ENCODE measurements at regions not wholly inside any gene's neighbourhood (a gene's known extent, or its start where the extent isn't known, plus 50 kb on each side); places are given as distances from the start of the nearest gene placed in this dataset.
A peak's percentile ranks its signal among the peaks of the same experiment; 100 is the strongest.

DNA sequence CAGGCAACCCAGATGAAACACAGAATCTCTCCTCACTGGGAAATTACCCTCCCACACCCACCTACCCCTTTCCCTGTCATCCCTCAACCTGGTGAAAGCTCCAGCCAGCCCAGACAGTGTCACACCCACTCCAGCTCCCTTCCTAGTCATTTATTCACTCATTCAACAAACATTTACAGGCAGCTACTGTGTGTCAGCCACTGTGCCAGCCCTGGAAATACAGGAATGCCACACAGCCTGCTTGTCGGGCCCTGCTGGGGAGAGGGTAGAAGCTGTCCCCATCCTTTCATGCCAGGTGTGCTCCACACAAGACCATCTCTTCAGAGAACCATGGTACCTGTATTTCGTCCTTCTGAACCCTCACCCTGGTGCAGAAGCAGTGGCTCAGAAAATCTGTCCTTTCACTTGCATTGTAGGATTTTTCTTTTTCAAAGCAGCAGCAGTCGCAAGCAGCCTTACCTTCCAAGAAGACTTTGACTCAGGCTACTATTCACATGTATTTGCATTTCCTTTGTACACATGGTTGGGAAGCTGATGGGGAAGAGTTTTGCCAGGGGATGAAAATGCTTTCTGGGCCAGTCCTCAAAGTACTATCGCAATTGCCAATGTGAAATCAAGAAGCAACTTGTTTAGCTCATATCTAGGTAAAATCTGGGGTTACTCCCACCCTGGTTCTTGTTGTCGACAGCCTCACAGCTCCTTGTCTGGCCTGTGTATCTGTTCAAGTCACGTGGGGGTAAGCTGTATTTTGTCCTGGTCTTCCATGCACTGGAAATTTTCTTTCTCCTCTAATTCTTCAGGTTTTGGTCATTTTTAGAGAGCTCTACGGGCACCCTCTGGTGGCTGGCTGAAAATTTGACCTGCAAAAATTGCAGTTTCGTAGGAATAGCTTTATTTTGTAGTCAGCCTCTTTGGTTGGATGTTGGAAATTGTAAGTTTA lies 147.4 kb upstream of the EGLN3 start (continued):
- TF ChIP-seq, protein P1, sequence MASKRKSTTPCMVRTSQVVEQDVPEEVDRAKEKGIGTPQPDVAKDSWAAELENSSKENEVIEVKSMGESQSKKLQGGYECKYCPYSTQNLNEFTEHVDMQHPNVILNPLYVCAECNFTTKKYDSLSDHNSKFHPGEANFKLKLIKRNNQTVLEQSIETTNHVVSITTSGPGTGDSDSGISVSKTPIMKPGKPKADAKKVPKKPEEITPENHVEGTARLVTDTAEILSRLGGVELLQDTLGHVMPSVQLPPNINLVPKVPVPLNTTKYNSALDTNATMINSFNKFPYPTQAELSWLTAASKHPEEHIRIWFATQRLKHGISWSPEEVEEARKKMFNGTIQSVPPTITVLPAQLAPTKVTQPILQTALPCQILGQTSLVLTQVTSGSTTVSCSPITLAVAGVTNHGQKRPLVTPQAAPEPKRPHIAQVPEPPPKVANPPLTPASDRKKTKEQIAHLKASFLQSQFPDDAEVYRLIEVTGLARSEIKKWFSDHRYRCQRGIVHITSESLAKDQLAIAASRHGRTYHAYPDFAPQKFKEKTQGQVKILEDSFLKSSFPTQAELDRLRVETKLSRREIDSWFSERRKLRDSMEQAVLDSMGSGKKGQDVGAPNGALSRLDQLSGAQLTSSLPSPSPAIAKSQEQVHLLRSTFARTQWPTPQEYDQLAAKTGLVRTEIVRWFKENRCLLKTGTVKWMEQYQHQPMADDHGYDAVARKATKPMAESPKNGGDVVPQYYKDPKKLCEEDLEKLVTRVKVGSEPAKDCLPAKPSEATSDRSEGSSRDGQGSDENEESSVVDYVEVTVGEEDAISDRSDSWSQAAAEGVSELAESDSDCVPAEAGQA (IDR thresholded peaks at IDR 0.05; ENCODE audit: low read depth), result no peak
- TF ChIP-seq, protein P1 (CRISPR knock-in tag; IDR thresholded peaks at IDR 0.05; ENCODE audit: borderline replicate concordance), result no peak
- no peak for TF ChIP-seq MTA3 (CRISPR knock-in tag; IDR thresholded peaks at IDR 0.05)
- TF ChIP-seq ZNF557 (CRISPR knock-in tag; IDR thresholded peaks at IDR 0.05), result no peak
- TF ChIP-seq, protein P2, sequence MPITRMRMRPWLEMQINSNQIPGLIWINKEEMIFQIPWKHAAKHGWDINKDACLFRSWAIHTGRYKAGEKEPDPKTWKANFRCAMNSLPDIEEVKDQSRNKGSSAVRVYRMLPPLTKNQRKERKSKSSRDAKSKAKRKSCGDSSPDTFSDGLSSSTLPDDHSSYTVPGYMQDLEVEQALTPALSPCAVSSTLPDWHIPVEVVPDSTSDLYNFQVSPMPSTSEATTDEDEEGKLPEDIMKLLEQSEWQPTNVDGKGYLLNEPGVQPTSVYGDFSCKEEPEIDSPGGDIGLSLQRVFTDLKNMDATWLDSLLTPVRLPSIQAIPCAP (CRISPR knock-in tag; IDR thresholded peaks at IDR 0.05; ENCODE audit: low read depth), result 0 out of 2 replicates have a peak, but pooled peaks have one; percentile 45
- TF ChIP-seq, protein P3, sequence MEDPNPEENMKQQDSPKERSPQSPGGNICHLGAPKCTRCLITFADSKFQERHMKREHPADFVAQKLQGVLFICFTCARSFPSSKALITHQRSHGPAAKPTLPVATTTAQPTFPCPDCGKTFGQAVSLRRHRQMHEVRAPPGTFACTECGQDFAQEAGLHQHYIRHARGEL (CRISPR knock-in tag; IDR thresholded peaks at IDR 0.05), result no peak
- no peak for TF ChIP-seq TOE1 (CRISPR knock-in tag; IDR thresholded peaks at IDR 0.05)
- no peak for TF ChIP-seq ZBTB21 (CRISPR knock-in tag; IDR thresholded peaks at IDR 0.05)
- TF ChIP-seq, protein P4, sequence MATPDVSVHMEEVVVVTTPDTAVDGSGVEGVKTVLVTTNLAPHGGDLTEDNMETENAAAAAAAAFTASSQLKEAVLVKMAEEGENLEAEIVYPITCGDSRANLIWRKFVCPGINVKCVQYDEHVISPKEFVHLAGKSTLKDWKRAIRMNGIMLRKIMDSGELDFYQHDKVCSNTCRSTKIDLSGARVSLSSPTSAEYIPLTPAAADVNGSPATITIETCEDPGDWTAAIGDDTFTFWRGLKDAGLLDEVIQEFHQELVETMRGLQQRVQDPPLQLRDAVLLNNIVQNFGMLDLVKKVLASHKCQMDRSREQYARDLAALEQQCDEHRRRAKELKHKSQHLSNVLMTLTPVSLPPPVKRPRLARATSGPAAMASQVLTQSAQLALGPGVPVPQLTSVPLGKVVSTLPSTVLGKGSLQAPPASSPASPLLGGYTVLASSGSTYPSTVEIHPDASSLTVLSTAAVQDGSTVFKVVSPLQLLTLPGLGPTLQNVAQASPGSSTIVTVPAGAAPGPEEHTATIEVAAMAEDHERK (CRISPR knock-in tag; IDR thresholded peaks at IDR 0.05; ENCODE audit: low read depth), result no peak
- TF ChIP-seq SMARCE1 (IDR thresholded peaks at IDR 0.05; ENCODE audit: borderline replicate concordance), result no peak
- TF ChIP-seq, protein P5, sequence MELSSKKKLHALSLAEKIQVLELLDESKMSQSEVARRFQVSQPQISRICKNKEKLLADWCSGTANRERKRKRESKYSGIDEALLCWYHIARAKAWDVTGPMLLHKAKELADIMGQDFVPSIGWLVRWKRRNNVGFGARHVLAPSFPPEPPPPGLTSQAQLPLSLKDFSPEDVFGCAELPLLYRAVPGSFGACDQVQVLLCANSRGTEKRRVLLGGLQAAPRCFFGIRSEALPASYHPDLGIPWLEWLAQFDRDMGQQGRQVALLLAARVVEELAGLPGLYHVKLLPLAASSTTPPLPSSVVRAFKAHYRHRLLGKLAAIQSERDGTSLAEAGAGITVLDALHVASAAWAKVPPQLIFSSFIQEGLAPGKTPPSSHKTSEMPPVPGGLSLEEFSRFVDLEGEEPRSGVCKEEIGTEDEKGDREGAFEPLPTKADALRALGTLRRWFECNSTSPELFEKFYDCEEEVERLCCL (CRISPR knock-in tag; IDR thresholded peaks at IDR 0.05; ENCODE audit: borderline replicate concordance), result 0 out of 2 replicates have a peak, but pooled peaks have one; percentile 46
- TF ChIP-seq NCOA1 (CRISPR knock-in tag; IDR thresholded peaks at IDR 0.05), result no peak
- no peak for TF ChIP-seq ZSCAN12 (CRISPR knock-in tag; IDR thresholded peaks at IDR 0.05)
- TF ChIP-seq HNRNPL (IDR thresholded peaks at IDR 0.05; ENCODE audit: low read depth, low read length), result no peak
- TF ChIP-seq CBX1 (IDR thresholded peaks at IDR 0.05; ENCODE audit: low read depth), result no peak
- TF ChIP-seq, protein P6, sequence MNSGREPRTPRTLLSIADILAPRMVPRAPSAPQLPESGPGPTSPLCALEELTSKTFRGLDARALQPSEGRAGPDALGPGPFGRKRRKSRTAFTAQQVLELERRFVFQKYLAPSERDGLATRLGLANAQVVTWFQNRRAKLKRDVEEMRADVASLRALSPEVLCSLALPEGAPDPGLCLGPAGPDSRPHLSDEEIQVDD (CRISPR knock-in tag; IDR thresholded peaks at IDR 0.05; ENCODE audit: borderline replicate concordance), result no peak
- TF ChIP-seq ZNF720 (CRISPR knock-in tag; IDR thresholded peaks at IDR 0.05), result no peak

Data from HepG2 (cell line).